ENCODE measurements at regions not wholly inside any gene's neighbourhood (a gene's known extent, or its start where the extent isn't known, plus 50 kb on each side); places are given as distances from the start of the nearest gene placed in this dataset.

DNA sequence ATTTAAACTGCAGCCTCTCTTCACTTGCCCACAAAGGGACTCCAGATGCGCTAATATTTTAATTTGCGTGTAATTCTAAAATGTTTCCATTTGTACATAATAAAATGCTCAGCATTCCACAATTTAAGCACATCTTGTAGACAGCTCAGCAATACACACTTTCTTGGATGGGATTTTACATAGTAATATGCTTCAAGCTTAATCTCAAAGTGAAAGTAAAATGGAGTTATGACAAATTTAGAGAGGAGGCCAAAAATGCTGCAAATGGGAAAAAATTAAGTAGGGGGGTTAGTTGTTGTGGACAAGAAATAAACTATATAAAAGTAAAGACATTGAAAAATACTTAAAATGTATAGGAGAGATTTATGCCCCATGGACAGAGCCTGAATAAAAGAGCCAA lies 149.1 kb downstream of the FBXO8 start:
- H3K27ac ChIP-seq: no peak overlapping the region
- ATAC-seq: no peak

DNA sequence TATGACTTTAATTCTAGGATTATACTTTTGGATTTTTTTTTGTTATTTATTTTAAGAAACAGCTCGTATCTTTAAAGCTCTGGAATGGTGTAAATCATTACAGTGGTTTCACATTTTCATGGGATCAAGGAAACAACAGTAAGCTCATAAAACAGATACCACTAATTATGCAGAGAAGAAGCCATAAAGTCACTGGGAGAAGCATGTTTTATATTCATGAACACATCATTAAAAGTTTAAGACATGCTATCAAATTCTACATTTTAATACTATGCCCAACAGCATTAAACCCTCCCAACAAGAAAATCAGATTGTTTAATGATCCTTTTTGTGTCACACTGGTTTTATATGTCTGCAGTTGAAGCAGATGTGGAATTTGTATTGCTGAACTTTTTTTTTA lies 149.9 kb downstream of the FBXO8 start:
- no peak for TF ChIP-seq POLR2A (IDR thresholded peaks at IDR 0.05)
- TF ChIP-seq, protein P1, sequence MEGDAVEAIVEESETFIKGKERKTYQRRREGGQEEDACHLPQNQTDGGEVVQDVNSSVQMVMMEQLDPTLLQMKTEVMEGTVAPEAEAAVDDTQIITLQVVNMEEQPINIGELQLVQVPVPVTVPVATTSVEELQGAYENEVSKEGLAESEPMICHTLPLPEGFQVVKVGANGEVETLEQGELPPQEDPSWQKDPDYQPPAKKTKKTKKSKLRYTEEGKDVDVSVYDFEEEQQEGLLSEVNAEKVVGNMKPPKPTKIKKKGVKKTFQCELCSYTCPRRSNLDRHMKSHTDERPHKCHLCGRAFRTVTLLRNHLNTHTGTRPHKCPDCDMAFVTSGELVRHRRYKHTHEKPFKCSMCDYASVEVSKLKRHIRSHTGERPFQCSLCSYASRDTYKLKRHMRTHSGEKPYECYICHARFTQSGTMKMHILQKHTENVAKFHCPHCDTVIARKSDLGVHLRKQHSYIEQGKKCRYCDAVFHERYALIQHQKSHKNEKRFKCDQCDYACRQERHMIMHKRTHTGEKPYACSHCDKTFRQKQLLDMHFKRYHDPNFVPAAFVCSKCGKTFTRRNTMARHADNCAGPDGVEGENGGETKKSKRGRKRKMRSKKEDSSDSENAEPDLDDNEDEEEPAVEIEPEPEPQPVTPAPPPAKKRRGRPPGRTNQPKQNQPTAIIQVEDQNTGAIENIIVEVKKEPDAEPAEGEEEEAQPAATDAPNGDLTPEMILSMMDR (IDR thresholded peaks at IDR 0.05 in 4 of 5, conservative IDR thresholded peaks at IDR 0.05 in 1 of 5): no peak
- H3K36me3 ChIP-seq: no peaks in the 10 kb centered on the region
- intact Hi-C loops (cut with DNase I; ENCODE audit: low total_unique reads): no loop called here
- no peak overlapping the region for H3K4me3 ChIP-seq
- H3K27ac ChIP-seq: no peak overlapping the region
- H3K4me1 ChIP-seq: peaks cover 0 to 6% of the 10 kb centered on the region in 2 donors
- no peak for DNase-seq
- in situ Hi-C loops (cut with MboI; ENCODE audit: low sequenced_read_pairs in 4 of 4): loop anchor here in 1 of 4 donors (25.0 kb wide), 2 partner anchors 621 to 821 kb away; no protein-coding TSS in a partner anchor
- H3K9me3 ChIP-seq: no peaks in the 10 kb centered on the region
- no peak for ATAC-seq
- H3K27me3 ChIP-seq: no peaks in the 10 kb centered on the region

More for the DNA sequence above, 149.1 kb downstream of the FBXO8 start:
- no peak for TF ChIP-seq POLR2A (IDR thresholded peaks at IDR 0.05)
- TF ChIP-seq, protein P1 (IDR thresholded peaks at IDR 0.05 in 4 of 5, conservative IDR thresholded peaks at IDR 0.05 in 1 of 5): no peak
- H3K4me1 ChIP-seq: peaks cover 0 to 6% of the 10 kb centered on the region in 2 donors
- in situ Hi-C loops (cut with MboI; ENCODE audit: low sequenced_read_pairs in 4 of 4): loop anchor here in 1 of 4 donors (25.0 kb wide), 2 partner anchors 622 to 822 kb away; no protein-coding TSS in a partner anchor
- no peaks in the 10 kb centered on the region for H3K36me3 ChIP-seq
- no peak for DNase-seq
- intact Hi-C loops (cut with DNase I; ENCODE audit: low total_unique reads): no loop called here
- H3K4me3 ChIP-seq: peak overlapping the region in 1 of 4 donors; percentile 7
- H3K9me3 ChIP-seq: no peaks in the 10 kb centered on the region
- H3K27me3 ChIP-seq: no peaks in the 10 kb centered on the region

DNA sequence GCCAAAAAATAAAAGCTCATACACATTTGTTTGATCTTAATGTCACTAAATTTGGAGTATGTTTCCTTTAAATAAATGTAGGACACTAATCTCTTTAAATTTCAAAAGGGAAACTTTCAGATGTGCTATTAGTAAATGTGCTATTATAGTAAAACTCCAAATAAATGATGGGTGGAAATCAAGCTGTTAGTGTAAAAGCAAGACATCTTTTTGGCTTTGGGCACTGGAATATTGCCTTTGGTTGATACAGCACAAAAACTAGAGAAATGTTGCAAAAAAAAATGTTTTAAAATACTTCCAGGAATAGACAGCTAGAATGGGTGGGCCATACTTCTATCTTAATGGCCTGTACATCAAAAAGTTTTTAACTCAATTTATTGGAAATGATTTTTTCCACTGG lies 151.6 kb downstream of the FBXO8 start:
- no peak overlapping the region for H3K27ac ChIP-seq
- no peak overlapping the region for H3K4me3 ChIP-seq
- H3K36me3 ChIP-seq: no peaks in the 10 kb centered on the region
- in situ Hi-C loops (cut with MboI; ENCODE audit: low sequenced_read_pairs in 4 of 4): loop anchor here in 1 of 4 donors (25.0 kb wide), 2 partner anchors 620 to 820 kb away; no protein-coding TSS in a partner anchor
- no peaks in the 10 kb centered on the region for H3K27me3 ChIP-seq
- intact Hi-C loops (cut with DNase I; ENCODE audit: low total_unique reads): no loop called here
- ATAC-seq (no peak), DNase-seq (no peak)
- H3K9me3 ChIP-seq: no peaks in the 10 kb centered on the region
- peaks cover 0 to 6% of the 10 kb centered on the region in 2 donors for H3K4me1 ChIP-seq
- TF ChIP-seq POLR2A (IDR thresholded peaks at IDR 0.05): no peak
- TF ChIP-seq, protein P1 (IDR thresholded peaks at IDR 0.05 in 4 of 5, conservative IDR thresholded peaks at IDR 0.05 in 1 of 5): no peak

DNA sequence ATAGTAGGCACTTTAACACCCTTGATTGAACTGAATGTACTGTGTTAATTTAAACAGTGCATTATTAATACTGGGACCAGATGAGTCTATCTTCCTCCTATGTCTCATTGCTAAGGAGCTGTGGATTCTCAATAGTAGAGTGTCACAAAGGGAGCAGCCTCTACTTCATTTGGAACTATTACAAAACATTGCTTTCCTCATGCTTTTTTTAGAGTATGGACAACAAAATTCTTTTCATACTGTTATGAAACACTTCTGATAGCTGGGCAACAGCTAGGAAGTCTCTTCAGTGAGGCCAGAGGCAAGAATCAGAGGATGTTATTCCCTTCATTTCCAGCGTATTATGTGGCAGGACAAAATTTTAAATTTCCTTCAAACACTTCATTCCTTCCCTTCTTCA lies 160.8 kb downstream of the FBXO8 start:
- peaks cover 0 to 3% of the 10 kb centered on the region in 2 donors for H3K4me1 ChIP-seq
- H3K36me3 ChIP-seq: no peaks in the 10 kb centered on the region
- intact Hi-C loops (cut with DNase I; ENCODE audit: low total_unique reads) (no loop called here), in situ Hi-C loops (cut with MboI; ENCODE audit: low sequenced_read_pairs in 4 of 4) (no loop called here)
- ATAC-seq (no peak), DNase-seq (no peak)
- TF ChIP-seq, protein P1 (IDR thresholded peaks at IDR 0.05 in 4 of 5, conservative IDR thresholded peaks at IDR 0.05 in 1 of 5): no peak
- no peak for TF ChIP-seq POLR2A (IDR thresholded peaks at IDR 0.05)
- peaks cover 9 to 11% (median 9%) of the 10 kb centered on the region in 3 donors for H3K27me3 ChIP-seq
- H3K27ac ChIP-seq: no peak overlapping the region
- no peaks in the 10 kb centered on the region for H3K9me3 ChIP-seq
- H3K4me3 ChIP-seq: no peak overlapping the region
